PFSK-1 (cell line): ENCODE measurements at regions not wholly inside any gene's neighbourhood (a gene's known extent, or its start where the extent isn't known, plus 50 kb on each side); places are given as distances from the start of the nearest gene placed in this dataset.

Experiments
- POLR2AphosphoS5 ChIP-seq: IDR thresholded peaks from 2 replicates; pipeline ENCODE4 v1.6.1; 2012; ENCODE audit warnings: low read depth, mild to moderate bottlenecking, control low read depth, low read length, moderate library complexity
- REST ChIP-seq, 2 experiments: IDR thresholded peaks; 2 replicates each; pipeline versions ENCODE4 v1.6.1 to v1.8.0; 2011 to 2012; ENCODE audit warnings: low read depth in 2 of 2, low read length in 2 of 2, control low read depth in 1 of 2, inconsistent platforms in 1 of 2, mild to moderate bottlenecking in 1 of 2, moderate library complexity in 1 of 2; ENCODE audit not compliant: insufficient read depth in 1 of 2
- TAF1 ChIP-seq: IDR thresholded peaks from 2 replicates; pipeline ENCODE4 v1.6.1; 2012; ENCODE audit warnings: low read length, control low read depth, borderline replicate concordance; ENCODE audit not compliant: insufficient read depth

GRCh38 chr10:123348691-123349572 lies 194.7 kb downstream of the BUB3 start:
- TF ChIP-seq TAF1, result no peak
- TF ChIP-seq POLR2AphosphoS5, result no peak
- no peak for TF ChIP-seq REST (IDR thresholded peaks at IDR 0.05; ENCODE audit: insufficient read depth in 1 of 2, low read depth in 2 of 2, low read length in 2 of 2)
